ENCODE measurements at regions not wholly inside any gene's neighbourhood (a gene's known extent, or its start where the extent isn't known, plus 50 kb on each side); places are given as distances from the start of the nearest gene placed in this dataset.

GRCh38 chr2:215576572-215576971 lies 140.7 kb upstream of the FN1 start:
- TF ChIP-seq, protein P1, sequence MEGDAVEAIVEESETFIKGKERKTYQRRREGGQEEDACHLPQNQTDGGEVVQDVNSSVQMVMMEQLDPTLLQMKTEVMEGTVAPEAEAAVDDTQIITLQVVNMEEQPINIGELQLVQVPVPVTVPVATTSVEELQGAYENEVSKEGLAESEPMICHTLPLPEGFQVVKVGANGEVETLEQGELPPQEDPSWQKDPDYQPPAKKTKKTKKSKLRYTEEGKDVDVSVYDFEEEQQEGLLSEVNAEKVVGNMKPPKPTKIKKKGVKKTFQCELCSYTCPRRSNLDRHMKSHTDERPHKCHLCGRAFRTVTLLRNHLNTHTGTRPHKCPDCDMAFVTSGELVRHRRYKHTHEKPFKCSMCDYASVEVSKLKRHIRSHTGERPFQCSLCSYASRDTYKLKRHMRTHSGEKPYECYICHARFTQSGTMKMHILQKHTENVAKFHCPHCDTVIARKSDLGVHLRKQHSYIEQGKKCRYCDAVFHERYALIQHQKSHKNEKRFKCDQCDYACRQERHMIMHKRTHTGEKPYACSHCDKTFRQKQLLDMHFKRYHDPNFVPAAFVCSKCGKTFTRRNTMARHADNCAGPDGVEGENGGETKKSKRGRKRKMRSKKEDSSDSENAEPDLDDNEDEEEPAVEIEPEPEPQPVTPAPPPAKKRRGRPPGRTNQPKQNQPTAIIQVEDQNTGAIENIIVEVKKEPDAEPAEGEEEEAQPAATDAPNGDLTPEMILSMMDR (IDR thresholded peaks at IDR 0.05; ENCODE audit: low read depth, low read length, missing control alignments): no peak
- no peak for DNase-seq (ENCODE audit: low read depth)
- no peak overlapping the region for H3K4me3 ChIP-seq (ENCODE audit: low read depth, low read length)

DNA sequence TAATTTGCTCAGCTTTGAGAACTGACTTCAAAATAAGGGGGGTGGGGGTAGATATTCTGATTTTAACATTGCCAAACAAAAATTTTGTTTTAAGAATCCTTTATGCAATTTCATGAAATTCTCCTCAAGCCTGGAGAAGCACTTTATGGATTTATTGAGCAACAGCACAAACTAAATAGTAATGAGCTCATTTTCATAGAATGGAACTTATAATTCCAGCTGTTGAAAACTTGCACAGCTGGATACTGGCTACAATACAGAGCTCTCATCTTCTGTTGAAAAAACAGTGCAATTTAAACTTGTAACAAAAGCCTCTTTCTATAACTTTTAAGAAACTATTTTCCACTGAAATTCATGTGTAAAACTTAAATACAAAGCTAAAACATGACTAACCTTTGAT lies 137.6 kb upstream of the FN1 start:
- TF ChIP-seq, protein P1 (IDR thresholded peaks at IDR 0.05; ENCODE audit: low read depth, low read length, missing control alignments): no peak
- H3K4me3 ChIP-seq (ENCODE audit: low read depth, low read length): no peak overlapping the region
- DNase-seq (ENCODE audit: low read depth): no peak

DNA sequence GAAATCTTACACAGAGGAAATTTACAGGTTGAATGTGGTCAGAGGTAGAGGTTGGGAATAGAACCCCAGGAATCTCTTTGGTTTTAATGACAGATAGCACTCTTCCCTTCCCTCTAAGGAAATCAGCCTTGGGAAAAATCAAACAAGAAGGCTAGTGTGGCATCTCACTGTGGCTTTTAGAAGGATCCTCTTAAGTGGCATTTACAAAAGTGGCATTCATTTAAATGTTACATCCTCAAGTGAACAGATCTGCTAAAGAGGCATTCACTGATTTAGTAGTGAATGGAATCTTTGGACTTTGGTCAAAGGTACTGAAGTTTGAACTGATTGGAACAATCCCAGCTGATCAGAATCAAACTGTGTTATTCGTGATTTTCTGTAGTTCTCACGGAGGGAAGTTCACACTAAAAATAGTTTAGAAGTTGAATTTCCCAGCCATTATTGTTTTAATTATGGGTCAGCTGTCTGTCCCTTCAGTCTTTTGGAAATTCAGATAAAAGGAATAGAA lies 136.5 kb upstream of the FN1 start:
- TF ChIP-seq, protein P1 (IDR thresholded peaks at IDR 0.05; ENCODE audit: low read depth, low read length, missing control alignments): no peak
- no peak for DNase-seq (ENCODE audit: low read depth)
- no peak overlapping the region for H3K4me3 ChIP-seq (ENCODE audit: low read depth, low read length)

GRCh38 chr2:215571689-215572088 lies 135.8 kb upstream of the FN1 start:
- no peak overlapping the region for H3K4me3 ChIP-seq (ENCODE audit: low read depth, low read length)
- TF ChIP-seq, protein P1 (IDR thresholded peaks at IDR 0.05; ENCODE audit: low read depth, low read length, missing control alignments): no peak

GRCh38 chr2:215567504-215567903 lies 131.6 kb upstream of the FN1 start:
- DNase-seq (ENCODE audit: low read depth): no peak
- no peak overlapping the region for H3K4me3 ChIP-seq (ENCODE audit: low read depth, low read length)
- TF ChIP-seq, protein P1 (IDR thresholded peaks at IDR 0.05; ENCODE audit: low read depth, low read length, missing control alignments): no peak

More at GRCh38 chr2:215571689-215572088, 135.8 kb upstream of the FN1 start:
- DNase-seq (ENCODE audit: low read depth): no peak

- H3K4me3 ChIP-seq (ENCODE audit: low read depth, low read length): no peak overlapping the region
- no peak for DNase-seq (ENCODE audit: low read depth)
- TF ChIP-seq, protein P1 (IDR thresholded peaks at IDR 0.05; ENCODE audit: low read depth, low read length, missing control alignments): no peak
Observed at GRCh38 chr2:215565897-215566296, 130.0 kb upstream of the FN1 start.

GRCh38 chr2:215557701-215558100 lies 121.8 kb upstream of the FN1 start:
- no peak overlapping the region for H3K4me3 ChIP-seq (ENCODE audit: low read depth, low read length)
- DNase-seq (ENCODE audit: low read depth): no peak

More at GRCh38 chr2:215557701-215558100, 121.8 kb upstream of the FN1 start:
- TF ChIP-seq, protein P1 (IDR thresholded peaks at IDR 0.05; ENCODE audit: low read depth, low read length, missing control alignments): no peak

All from GM12864 (cell line).